ENCODE measurements at regions not wholly inside any gene's neighbourhood (a gene's known extent, or its start where the extent isn't known, plus 50 kb on each side); places are given as distances from the start of the nearest gene placed in this dataset.
"Not testable (repeated sequence)": the region's sequence is repeated elsewhere in the genome, so short reads cannot be mapped to it uniquely, and the experiment has no call there.

GRCh38 chr7:69116196-69116595 is 482.1 kb upstream of the AUTS2 start:
- not testable (repeated sequence) for DNase-seq (ENCODE audit: low read depth, low spot score)

- DNase-seq (ENCODE audit: low read depth, low spot score), result no peak
These were observed 475.3 kb upstream of the AUTS2 start for GRCh38 chr7:69122953-69123352.

GRCh38 chr7:69126896-69127479 is 471.3 kb upstream of the AUTS2 start:
- DNase-seq (ENCODE audit: low read depth, low spot score), result no peak

- no peak for DNase-seq (ENCODE audit: low read depth, low spot score)
These were observed 468.8 kb upstream of the AUTS2 start for GRCh38 chr7:69129524-69129923.

- no peak for DNase-seq (ENCODE audit: low read depth, low spot score)
These were observed 468.3 kb upstream of the AUTS2 start for GRCh38 chr7:69129951-69130350.

GRCh38 chr7:69130396-69130795 is 467.9 kb upstream of the AUTS2 start:
- DNase-seq (ENCODE audit: low read depth, low spot score), result no peak

- DNase-seq (ENCODE audit: low read depth, low spot score), result no peak
These were observed 464.0 kb upstream of the AUTS2 start for GRCh38 chr7:69134316-69134715.

GRCh38 chr7:69147631-69148030 is 450.6 kb upstream of the AUTS2 start:
- DNase-seq (ENCODE audit: low read depth, low spot score), result no peak

- no peak for DNase-seq (ENCODE audit: low read depth, low spot score)
These were observed 448.2 kb upstream of the AUTS2 start for GRCh38 chr7:69149804-69150782.

- no peak for DNase-seq (ENCODE audit: low read depth, low spot score)
These were observed 435.9 kb upstream of the AUTS2 start for GRCh38 chr7:69162326-69162725.

GRCh38 chr7:69162931-69163670 is 435.2 kb upstream of the AUTS2 start:
- DNase-seq (ENCODE audit: low read depth, low spot score), result no peak

- no peak for DNase-seq (ENCODE audit: low read depth, low spot score)
These were observed 431.2 kb upstream of the AUTS2 start for GRCh38 chr7:69166979-69167516.

GRCh38 chr7:69169386-69169785 is 428.9 kb upstream of the AUTS2 start:
- no peak for DNase-seq (ENCODE audit: low read depth, low spot score)

GRCh38 chr7:69172357-69173077 is 425.8 kb upstream of the AUTS2 start:
- DNase-seq (ENCODE audit: low read depth, low spot score), result no peak

- DNase-seq (ENCODE audit: low read depth, low spot score), result no peak
These were observed 424.9 kb upstream of the AUTS2 start for GRCh38 chr7:69173341-69173740.

- DNase-seq (ENCODE audit: low read depth, low spot score), result no peak
These were observed 424.4 kb upstream of the AUTS2 start for GRCh38 chr7:69173846-69174245.

GRCh38 chr7:69176841-69177240 is 421.4 kb upstream of the AUTS2 start:
- no peak for DNase-seq (ENCODE audit: low read depth, low spot score)

- no peak for DNase-seq (ENCODE audit: low read depth, low spot score)
These were observed 420.8 kb upstream of the AUTS2 start for GRCh38 chr7:69177461-69177861.

GRCh38 chr7:69177941-69178494 is 420.3 kb upstream of the AUTS2 start:
- no peak for DNase-seq (ENCODE audit: low read depth, low spot score)

GRCh38 chr7:69180662-69181061 is 417.6 kb upstream of the AUTS2 start:
- no peak for DNase-seq (ENCODE audit: low read depth, low spot score)

Data from activated naive CD8-positive, alpha-beta T cell treated with anti-CD3 and anti-CD28 coated beads, Interleukin-2, amount 50 U/mL, for 16 hours (primary cell).